ENCODE measurements at regions not wholly inside any gene's neighbourhood (a gene's known extent, or its start where the extent isn't known, plus 50 kb on each side); places are given as distances from the start of the nearest gene placed in this dataset.

GRCh38 chr20:11553603-11554002 is 364.1 kb upstream of the BTBD3 start:
- DNase-seq (ENCODE audit: low spot score), result peak; percentile 27

- no peak for DNase-seq (ENCODE audit: low spot score)
Measured at GRCh38 chr20:11555510-11555909, 362.2 kb upstream of the BTBD3 start.

GRCh38 chr20:11556410-11556809 is 361.3 kb upstream of the BTBD3 start:
- DNase-seq (ENCODE audit: low spot score), result no peak

- DNase-seq (ENCODE audit: low spot score), result no peak
Measured at GRCh38 chr20:11564491-11564890, 353.2 kb upstream of the BTBD3 start.

- DNase-seq (ENCODE audit: low spot score), result peak; percentile 9
Measured at GRCh38 chr20:11569163-11569562, 348.5 kb upstream of the BTBD3 start.

- DNase-seq (ENCODE audit: low spot score), result no peak
Measured at GRCh38 chr20:11573507-11573906, 344.2 kb upstream of the BTBD3 start.

GRCh38 chr20:11581271-11581670 is 336.4 kb upstream of the BTBD3 start:
- DNase-seq (ENCODE audit: low spot score), result no peak

GRCh38 chr20:11582060-11582459 is 335.6 kb upstream of the BTBD3 start:
- no peak for DNase-seq (ENCODE audit: low spot score)

- peak; percentile 52 for DNase-seq (ENCODE audit: low spot score)
Measured at GRCh38 chr20:11585752-11586352, 331.8 kb upstream of the BTBD3 start.

GRCh38 chr20:11588875-11589274 is 328.8 kb upstream of the BTBD3 start:
- no peak for DNase-seq (ENCODE audit: low spot score)

- DNase-seq (ENCODE audit: low spot score), result no peak
Measured at GRCh38 chr20:11591965-11592364, 325.7 kb upstream of the BTBD3 start.

GRCh38 chr20:11604339-11604738 is 313.4 kb upstream of the BTBD3 start:
- DNase-seq (ENCODE audit: low spot score), result no peak

- no peak for DNase-seq (ENCODE audit: low spot score)
Measured at GRCh38 chr20:11607047-11607446, 310.6 kb upstream of the BTBD3 start.

- no peak for DNase-seq (ENCODE audit: low spot score)
Measured at GRCh38 chr20:11608736-11609135, 309.0 kb upstream of the BTBD3 start.

- DNase-seq (ENCODE audit: low spot score), result peak; percentile 50
Measured at GRCh38 chr20:11624704-11625103, 293.0 kb upstream of the BTBD3 start.

GRCh38 chr20:11626551-11626950 is 291.1 kb upstream of the BTBD3 start:
- no peak for DNase-seq (ENCODE audit: low spot score)

GRCh38 chr20:11642866-11643265 is 274.8 kb upstream of the BTBD3 start:
- no peak for DNase-seq (ENCODE audit: low spot score)

- no peak for DNase-seq (ENCODE audit: low spot score)
Measured at GRCh38 chr20:11646359-11646758, 271.3 kb upstream of the BTBD3 start.

- no peak for DNase-seq (ENCODE audit: low spot score)
Measured at GRCh38 chr20:11650566-11650965, 267.1 kb upstream of the BTBD3 start.

GRCh38 chr20:11651138-11651537 is 266.6 kb upstream of the BTBD3 start:
- no peak for DNase-seq (ENCODE audit: low spot score)

- DNase-seq (ENCODE audit: low spot score), result no peak
Measured at GRCh38 chr20:11651647-11652046, 266.0 kb upstream of the BTBD3 start.

- DNase-seq (ENCODE audit: low spot score), result no peak
Measured at GRCh38 chr20:11652128-11652527, 265.6 kb upstream of the BTBD3 start.

- no peak for DNase-seq (ENCODE audit: low spot score)
Measured at GRCh38 chr20:11654766-11655165, 262.9 kb upstream of the BTBD3 start.

GRCh38 chr20:11660673-11661072 is 257.0 kb upstream of the BTBD3 start:
- no peak for DNase-seq (ENCODE audit: low spot score)
